Activated T-cell treated with anti-CD3 and anti-CD28 coated beads for 24 hours (primary cell): ENCODE measurements at regions not wholly inside any gene's neighbourhood (a gene's known extent, or its start where the extent isn't known, plus 50 kb on each side); places are given as distances from the start of the nearest gene placed in this dataset.

ENCODE experiments used
- DNase-seq: peaks from one replicate; pipeline ENCODE4 v3.0.0-alpha.2; 2020; ENCODE audit warnings: low read depth

DNA sequence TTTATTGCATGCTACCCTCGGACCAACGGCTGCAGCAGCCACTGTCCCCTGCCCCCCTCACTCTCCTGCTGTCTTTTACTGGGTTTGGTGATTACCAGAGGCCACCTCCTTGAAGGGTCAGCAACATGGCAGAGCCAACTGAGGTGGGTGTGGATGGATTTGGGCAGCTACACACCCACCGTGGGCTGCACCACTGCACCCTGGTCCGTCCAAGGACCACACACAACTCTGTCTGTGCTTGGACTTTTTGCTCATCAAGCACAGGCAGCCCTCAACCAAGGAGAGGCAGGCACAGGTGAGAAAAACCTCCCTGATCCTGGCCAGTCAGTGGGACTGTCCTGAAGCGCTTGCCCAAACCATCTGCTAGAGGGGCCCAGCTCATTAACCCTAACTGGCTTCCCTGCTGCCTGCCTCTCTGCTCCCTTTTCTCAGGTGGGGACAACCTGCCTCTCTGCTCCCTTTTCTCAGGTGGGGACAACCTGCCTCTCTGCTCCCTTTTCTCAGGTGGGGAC lies 239.5 kb upstream of the PITRM1 start:
- no peak for DNase-seq

DNA sequence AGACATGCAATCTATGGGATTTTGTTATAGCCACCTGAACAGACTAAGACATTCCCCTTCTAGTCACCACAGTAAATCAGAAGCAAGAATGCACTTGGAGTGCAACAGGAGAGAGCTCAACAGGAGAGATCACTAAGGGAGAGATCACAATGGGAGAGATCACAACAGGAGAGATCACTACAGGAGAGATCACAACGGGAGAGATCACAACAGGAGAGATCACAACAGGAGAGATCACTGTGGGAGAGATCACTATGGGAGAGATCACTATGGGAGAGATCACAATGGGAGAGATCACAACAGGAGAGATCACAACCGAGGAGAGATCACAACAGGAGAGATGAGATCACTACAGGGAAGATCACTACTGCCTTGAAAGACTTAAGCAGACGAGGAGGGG lies 238.5 kb upstream of the PITRM1 start:
- DNase-seq, result no peak

DNA sequence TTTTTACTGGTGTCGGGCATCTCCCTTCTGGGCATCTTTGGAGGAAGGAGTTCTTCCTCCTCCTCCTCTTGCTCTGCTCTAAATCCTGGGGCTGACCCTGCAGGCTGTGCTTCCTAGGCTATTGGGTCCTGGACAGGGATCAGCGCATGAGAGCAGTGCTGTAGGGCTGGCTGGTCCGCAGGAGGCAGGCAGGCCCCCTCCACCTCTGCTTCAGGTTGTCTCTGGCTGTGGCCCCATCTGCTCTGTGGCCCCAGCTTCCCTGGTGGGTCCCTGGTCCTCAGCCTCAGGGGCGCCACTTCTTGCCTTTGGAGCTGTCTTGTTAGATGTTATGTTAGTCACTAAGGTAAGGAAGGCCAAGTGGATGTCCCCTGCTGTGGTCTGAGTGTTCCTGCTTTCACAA lies 237.3 kb upstream of the PITRM1 start:
- no peak for DNase-seq

DNA sequence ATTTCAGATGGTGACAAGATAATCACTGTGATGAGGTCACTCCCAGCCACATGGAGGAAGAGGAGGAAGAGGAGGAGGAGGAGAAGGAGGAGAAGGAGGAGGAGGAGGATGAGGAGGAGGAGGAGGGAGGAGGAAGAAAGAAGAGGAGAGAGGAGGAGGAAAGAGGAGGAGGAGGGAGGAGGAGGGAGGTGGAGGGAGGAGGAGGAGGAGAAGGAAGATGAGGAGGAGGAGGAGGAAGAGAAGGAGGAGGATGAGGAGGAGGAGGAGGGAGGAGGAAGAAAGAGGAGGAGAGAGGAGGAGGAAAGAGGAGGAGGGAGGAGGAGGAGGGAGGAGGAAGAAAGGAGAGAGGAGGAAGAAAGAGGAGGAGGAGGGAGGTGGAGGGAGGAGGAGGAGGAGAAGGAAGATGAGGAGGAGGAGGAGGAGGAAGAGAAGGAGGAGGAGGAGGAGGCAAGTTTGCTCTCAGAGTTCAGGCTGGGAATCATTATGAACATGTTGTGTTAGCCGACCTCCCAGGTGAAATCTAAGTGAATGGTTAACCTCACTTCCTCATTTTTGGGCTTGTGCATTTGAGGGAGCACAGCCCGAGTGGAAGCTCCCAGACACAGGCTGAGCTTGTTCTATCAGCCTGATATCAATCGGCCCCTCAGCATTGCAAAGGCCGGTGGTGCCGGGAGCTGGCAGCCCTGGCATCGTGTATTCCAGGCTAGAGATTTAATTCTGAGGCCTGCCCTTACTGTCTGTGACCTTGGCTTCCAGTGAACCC lies 236.2 kb upstream of the PITRM1 start:
- no peak for DNase-seq

DNA sequence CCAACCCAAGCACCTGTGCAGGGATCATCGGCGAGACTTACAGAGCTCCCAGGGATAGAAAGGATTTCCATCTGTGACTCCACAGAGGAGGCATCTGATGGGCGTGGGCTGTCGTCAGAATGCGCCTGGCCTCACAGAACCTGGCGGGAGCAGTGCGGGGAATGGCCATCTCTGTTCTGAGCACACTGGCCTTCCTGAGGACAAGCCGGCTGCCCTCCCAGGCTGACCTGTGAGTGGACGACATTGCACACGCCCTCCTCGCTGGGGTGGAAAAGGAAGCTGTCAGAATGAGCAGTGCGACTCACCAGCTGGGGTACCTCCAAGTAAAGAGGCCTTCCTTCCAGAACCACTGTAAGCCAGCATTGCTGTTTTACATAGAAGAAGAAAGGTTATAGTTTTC lies 234.6 kb upstream of the PITRM1 start:
- DNase-seq, result no peak

DNA sequence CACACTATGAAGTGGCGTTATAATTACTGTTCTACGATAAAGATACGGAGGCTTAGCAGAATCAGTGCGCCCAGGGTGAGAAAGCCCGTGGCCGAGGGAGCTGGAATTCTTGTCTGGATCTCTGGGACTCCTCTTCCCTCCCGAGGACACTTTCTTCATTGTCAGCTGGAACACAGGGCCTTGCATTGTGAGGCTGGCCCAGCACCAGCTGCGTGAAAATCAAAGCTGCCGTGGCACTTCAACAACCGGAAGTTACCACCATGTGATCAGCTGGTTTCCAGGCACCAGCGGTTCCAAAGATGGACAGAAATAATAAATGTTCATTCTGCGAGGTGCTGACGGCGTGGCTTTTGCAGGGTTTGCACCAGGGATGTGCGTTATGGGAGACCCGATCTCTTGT lies 234.0 kb upstream of the PITRM1 start:
- DNase-seq, result no peak

DNA sequence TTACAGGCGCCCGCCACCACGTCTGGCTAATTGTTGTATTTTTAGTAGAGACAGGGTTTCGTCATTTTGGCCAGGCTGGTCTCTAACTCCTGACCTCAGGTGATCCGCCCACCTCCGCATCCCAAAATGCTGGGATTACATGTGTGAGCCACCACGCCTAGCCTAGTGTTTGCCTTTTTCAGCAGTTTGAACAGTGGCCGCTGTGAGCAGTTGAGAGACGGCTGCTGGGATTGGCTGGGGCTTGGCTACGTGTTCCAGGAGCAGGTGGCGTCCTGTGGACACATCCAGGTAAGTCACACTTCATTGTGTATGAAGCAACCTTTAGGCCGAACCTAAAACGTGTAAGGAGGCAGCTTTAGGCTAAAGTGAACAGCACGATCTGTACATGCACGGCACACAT lies 231.8 kb upstream of the PITRM1 start:
- DNase-seq, result no peak

DNA sequence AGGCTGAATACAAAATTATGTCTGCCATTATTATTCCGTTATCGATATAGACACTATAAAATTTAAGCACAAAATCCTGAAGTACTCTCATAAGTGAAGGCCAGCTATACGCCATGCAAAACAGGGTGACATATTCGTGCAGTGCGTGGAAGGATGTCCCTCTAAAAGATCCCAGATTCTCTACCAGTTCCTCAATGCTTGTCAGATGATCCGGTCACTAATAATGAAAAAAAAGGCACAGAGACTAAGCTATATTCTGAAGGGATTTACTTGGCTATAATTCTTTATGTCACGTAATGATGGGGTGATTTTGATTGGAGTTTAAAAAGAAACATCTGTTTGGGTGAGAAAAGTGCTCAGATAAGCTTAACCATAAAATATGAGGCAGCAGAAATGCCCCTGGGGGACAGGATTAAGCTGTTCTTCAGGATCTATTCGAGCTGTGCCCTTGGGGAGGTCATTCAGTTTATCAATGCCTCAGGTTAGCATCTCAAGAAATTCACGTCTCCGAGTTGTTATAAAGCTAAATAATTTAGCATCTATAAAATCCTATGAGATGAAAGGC lies 229.7 kb upstream of the PITRM1 start:
- no peak for DNase-seq

DNA sequence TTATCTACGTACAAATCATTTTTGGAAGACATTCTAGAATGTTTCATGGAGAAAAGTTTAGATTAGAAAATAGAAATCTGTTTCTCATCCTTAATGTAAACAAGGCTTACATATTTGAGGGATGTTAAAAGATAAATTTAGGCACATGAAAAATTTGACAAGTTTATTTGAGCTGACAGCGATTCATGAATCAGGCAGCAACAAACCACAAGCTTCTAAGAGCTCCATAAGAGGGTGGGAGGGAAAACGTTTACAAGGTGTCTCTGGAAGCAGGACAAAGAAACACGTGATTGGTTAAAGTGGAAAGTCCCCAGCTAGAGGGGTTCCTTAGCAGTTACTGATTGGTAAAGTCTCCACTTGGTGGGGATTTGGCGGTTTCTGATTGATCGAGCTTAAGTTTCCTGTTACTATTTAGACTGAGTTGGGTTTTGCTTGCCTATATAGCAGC lies 228.9 kb upstream of the PITRM1 start:
- DNase-seq, result no peak

DNA sequence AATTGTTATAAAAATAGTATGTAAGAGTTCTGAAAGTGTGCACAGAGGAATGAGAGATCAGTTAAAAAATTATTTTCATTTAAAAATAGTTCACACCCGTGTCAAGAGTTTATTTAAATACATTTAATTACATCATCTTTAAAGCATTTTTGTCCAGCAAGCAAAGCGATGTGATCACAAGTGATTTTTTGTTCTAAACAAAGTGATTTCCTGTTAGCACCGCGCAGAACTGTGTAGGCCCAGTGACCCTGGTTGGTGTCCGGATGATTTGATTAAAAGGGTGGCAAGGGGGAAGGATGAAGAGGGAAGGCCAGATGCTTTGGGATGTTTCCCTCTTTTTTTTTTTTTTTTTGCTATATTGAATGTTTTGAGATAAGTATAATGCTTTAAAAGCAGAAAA lies 227.8 kb upstream of the PITRM1 start:
- no peak for DNase-seq

DNA sequence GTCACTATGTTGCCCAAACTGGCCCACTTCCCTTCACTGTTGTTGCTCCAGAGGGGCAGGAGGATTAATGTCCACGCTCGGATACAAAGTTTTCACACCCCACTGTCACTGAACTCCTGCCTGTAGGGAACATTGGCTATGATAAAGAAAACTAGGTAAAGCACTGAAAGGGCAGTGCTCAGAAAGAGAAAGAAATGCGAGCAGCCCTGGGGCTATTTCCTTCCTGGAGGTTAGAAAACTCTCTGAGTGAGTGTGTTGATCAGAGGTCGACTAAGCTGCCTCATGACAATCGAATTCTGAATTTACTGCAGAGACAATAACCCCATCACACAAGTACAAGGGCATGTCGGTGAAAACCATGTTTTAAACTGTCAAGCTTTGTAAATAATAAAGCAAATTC lies 227.2 kb upstream of the PITRM1 start:
- no peak for DNase-seq

DNA sequence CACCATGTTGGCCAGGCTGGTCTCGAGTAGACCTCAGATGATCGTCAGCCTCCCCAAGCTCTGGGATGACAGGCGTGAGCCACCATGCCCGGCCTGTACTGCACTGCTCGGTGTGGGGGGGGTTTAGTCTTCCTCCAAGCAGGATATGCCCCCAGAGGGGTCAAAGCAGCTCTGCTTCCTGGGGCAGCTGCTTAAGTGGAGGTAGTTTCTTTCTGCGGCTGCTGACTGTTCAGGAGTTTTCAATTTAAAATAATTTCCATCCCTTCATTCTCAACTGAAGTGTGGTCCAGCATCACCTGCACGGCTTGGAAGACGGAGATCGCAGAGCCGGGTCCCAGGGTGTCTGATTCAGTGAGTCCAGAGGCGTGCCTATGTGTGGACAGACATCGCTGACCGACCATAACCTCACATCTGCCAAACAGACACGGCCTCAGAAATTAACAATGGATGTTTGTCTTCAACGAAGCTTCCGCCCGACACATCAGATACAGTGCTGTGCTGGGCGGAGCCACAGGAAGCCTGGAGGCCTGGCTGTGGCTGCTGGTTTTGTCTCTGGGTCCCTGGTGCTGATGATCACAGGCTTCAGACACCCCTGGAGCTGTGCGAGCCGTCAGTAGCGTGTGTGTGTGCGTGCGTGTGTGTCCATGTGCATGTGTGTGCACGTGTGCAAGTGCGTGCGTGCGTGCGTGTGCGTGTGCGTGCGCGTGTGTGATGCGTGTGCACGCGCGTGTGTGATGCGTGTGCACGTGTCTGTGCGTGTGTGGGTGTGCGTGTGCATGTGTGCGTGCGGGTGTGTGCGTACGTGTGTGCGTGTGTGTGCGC lies 226.5 kb upstream of the PITRM1 start:
- DNase-seq, result no peak

DNA sequence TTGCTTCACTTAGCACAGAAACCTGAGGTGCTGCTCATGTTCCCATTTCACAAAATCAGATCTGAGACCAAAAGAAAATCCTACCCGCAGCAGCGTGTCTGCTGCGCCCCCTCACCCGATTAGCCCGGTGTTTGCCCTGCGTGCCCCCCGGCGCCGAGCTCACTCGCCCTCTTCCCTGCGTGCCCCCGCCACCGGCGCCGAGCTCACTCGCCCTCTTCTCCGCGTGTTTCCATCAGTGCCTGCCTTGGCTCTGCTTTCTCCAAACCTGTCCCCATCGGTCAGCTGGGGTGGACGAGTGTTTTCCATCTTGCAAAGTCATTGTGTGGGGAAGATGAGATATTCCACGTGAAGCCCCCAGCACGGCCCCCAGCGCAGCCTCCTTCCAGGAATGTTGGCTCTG lies 225.3 kb upstream of the PITRM1 start:
- DNase-seq, result no peak

DNA sequence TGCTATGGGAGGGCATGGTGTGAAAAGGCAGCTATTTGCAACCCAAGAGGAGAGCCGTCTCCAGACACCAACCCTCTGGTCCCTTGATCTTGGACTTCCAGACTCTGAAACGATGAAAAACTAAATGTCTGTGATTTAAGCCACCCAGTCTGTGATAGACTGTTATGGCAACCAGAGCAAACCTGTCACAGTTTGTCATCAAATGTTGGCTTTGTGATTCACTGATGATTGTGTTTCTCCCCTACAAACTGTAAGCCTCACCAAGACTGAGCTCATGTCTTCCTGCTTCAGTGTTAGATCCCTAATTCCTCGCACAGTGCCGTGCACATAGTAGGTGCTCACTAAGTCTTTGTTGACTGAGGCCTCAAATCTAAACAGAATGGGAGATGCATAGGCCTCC lies 224.6 kb upstream of the PITRM1 start:
- DNase-seq, result no peak

DNA sequence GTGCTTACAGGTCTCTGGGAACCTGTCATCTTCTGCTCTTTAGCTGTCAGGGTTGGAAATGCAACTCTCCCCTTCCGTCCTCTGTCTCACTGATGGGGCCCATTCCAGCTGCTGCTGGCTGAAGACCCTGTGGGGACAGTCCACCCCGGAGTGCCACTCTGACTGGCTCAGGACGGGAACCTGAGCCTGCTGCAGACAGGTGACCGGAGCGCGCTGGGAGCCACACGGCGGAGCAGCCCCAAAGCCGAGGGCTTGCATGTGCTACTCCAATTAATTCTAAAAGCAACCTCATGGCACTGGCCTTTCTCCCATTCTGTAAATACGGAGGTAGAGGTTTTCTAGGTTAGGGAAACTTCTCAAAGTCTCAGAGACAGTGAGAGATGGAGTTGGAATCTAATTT lies 223.5 kb upstream of the PITRM1 start:
- no peak for DNase-seq

DNA sequence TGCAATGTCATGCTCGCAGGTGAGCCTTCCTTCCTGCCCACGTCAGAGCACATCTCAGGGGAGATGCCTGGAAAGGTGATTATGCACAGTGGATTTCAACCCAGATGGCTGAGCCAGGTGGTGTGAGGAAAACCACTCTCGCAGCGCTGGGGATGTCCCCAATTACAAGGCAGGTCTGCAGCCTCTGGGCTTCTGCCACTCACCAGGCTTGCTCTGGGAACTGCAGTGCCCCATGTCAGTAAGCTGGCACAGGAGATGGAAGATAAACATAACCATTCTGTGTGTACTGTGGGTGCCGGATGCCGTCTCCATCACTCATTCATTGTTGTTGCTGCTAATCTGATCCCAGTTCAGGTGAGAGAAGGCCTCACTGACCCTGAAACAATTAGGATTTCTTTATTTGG lies 222.9 kb upstream of the PITRM1 start:
- DNase-seq, result no peak

DNA sequence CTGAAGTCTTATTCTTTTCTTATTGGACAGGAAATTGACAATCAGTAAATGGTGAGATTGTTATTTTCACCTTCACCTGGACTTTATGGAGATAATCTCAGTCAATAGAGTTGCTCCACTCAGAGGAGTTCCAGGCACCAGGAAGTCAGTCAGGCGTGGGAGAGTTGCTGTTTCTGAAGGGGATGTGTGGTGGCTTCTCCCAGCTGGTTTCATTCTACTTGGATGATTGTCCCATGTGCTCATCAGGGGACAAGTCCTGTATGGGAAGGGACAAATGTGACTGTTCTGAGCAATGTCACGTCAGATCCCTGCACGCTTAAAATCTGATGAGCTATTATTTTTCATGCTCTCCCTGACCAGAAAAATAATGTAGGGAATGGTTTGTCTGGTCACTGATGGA lies 222.5 kb upstream of the PITRM1 start:
- DNase-seq, result no peak

DNA sequence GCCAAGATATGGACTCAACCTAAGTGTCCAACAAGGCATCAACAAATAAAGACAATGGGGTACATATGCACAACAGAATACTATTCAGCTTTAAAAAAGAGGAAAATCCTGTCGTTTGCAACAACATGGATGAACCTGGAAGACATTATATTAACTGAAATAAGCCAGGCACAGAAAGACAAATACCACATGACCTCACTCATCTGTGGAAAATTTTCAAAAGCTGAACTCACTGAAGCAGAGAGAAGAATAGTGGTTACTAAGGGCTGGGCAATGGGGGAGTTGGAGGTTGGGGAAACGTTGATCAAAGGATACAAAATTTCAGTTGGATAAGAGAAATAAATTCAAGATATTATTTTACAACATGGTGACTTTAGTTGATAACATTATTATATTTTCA lies 221.4 kb upstream of the PITRM1 start:
- DNase-seq, result no peak

DNA sequence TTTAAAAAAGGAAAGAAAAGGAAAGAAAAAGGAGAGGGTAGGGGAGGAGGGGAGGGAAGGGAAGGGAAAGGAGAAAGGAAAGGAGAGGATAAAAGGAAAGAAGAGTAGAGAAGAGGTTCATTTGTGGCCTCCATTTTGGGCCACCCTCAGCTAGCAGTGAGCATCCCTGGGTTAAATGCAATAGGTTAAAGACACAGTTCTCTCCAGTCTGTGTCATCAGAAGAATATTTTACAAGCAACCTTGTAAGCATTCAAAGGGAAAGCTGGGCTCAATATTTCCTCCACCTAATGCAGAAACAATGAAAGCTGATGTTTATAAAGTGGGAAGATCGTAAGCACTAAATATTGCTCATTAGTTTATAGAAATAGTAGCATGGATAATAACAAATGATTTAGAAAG lies 219.1 kb upstream of the PITRM1 start:
- DNase-seq, result no peak

DNA sequence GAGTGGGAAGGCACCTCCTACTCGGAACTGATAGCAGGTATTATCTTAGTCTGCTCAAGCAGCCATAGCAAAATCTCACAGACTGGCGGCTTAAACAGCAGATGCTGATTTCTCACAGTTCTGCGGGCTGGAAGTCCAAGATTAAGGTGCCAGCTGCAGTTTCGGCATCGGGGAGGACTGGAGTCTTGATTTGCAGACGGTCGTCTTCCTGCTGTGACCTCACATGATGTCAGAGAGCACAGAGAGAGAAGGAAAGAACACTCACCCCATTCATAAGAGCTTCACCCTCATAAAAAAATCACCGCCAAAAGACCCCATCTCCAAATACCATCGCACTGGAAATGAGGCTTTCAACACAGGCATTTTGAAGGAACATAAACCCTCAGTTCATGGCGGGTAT lies 216.5 kb upstream of the PITRM1 start:
- DNase-seq, result no peak

DNA sequence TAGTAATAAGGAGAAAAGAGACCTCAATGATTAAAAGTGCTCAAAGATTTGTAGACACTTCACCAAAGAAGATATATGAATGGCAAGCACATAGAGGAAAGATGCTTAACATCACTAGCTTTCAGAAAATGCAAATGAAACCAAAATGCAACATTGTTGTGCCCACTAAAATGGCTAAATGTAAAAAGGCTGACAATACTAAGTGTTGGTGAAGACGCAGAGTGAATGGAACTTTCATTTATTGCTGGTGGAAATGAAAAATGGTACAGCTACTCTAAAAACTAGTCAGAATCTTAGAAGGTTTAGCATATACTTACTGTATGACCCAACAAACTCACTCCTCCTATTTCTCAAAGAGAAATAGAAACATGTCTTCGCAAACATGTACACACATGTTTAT lies 212.9 kb upstream of the PITRM1 start:
- DNase-seq, result no peak

DNA sequence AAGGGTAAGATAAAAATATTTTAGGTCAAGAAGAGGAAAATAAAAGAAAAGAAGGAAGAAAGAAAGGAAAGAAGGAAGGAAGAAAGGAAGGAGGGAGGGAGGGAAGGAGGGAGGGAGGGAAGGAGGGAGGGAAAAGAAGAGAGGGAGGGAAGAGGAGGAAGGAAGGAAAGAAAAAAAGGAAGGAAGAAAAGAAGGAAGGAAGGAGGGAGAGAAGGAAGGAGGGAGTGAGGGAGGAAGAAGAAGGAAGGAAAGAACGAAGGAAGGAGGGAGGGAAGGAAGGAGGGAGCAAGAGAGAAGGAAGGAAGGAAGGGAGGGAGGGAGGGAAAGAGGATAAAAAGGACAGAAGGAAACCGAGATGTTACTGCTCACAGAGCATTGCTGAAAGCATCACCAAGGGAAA lies 209.5 kb upstream of the PITRM1 start:
- DNase-seq, result no peak

DNA sequence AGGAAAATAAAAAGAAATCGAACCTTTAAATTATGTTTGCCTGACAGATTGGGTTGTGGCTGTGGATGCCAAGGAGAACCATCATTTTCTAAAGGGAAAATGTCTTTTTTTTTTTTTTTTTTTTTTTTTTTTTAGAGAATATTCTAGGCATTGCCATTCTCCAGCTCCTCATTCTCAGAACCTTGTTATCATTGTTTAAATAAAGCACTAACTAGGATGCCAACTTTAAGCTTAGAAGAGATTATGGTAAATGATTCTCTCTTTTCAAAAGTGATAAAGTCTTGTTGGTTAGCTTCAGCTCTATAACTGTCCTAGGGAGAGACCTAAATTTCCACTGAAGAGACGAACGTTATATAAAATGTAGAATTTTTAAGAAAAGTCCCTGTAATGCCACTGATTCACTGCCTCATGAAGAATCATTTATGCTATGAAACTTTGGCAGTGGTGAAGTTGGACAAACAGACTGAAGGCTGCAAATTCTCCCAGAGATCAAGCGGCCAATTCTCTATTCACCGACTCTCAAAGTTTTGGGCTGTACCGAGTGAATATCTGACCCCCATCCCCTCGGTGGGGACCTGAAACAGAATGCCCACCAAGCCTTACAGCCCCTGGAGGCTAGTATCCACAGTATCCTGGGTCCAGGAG lies 207.9 kb upstream of the PITRM1 start:
- DNase-seq, result no peak
